Natural killer cell (primary cell): ENCODE measurements at regions not wholly inside any gene's neighbourhood (a gene's known extent, or its start where the extent isn't known, plus 50 kb on each side); places are given as distances from the start of the nearest gene placed in this dataset.

ENCODE experiments used
- ATAC-seq, 3 donors: fragments of 150-1000 bp in 2 of 3; fragments of 200-7000 bp in 1 of 3; cut with Tn5 transposase; 1 replicate in 1 of 3; 2 replicates in 2 of 3; pipeline ENCODE4 v1.10.0; 2021; ENCODE audit warnings: mild to moderate bottlenecking in 2 of 3, moderate library complexity in 2 of 3
- DNase-seq, 2 donors: peaks; one replicate each; pipeline versions ENCODE4 v3.0.0 to v3.0.0-alpha.2; 2013 to 2021; ENCODE audit warnings: mixed read lengths in 1 of 2
- H3K27ac ChIP-seq: one replicate; pipeline ENCODE4 v1.5.1; 2013; ENCODE audit warnings: mild to moderate bottlenecking, low read length
- H3K27me3 ChIP-seq: one replicate; pipeline ENCODE4 v1.6.1; 2013; ENCODE audit warnings: low read length; ENCODE audit not compliant: control insufficient read depth, insufficient read depth
- H3K36me3 ChIP-seq: one replicate; pipeline ENCODE4 v1.6.1; 2013; ENCODE audit warnings: low read length; ENCODE audit not compliant: control insufficient read depth, insufficient read depth
- H3K4me1 ChIP-seq: one replicate; pipeline ENCODE4 v1.6.1; 2013; ENCODE audit warnings: low read length; ENCODE audit not compliant: control insufficient read depth, insufficient read depth
- H3K4me3 ChIP-seq: one replicate; pipeline ENCODE4 v1.5.1; 2013; ENCODE audit warnings: low read length
- H3K9me3 ChIP-seq: one replicate; pipeline ENCODE4 v1.6.1; 2013; ENCODE audit warnings: low read length; ENCODE audit not compliant: control insufficient read depth, insufficient read depth
- H3K27ac Mint-ChIP-seq, 2 donors: one replicate each; pipeline ENCODE4 v1.8.0; 2022; ENCODE audit warnings: mild to moderate bottlenecking in 2 of 2, mixed read lengths in 2 of 2, moderate library complexity in 1 of 2
- H3K27me3 Mint-ChIP-seq, 2 donors: one replicate each; pipeline ENCODE4 v1.8.0; 2022; ENCODE audit warnings: low read depth in 2 of 2, mixed read lengths in 2 of 2
- H3K36me3 Mint-ChIP-seq: one replicate; pipeline ENCODE4 v1.8.0; 2022; ENCODE audit warnings: mixed read lengths
- H3K4me1 Mint-ChIP-seq, 2 donors: one replicate each; pipeline ENCODE4 v1.8.0; 2022; ENCODE audit warnings: mixed read lengths in 2 of 2
- H3K4me3 Mint-ChIP-seq: one replicate; pipeline ENCODE4 v1.8.0; 2022; ENCODE audit warnings: mild to moderate bottlenecking, moderate library complexity, mixed read lengths
- H3K9me3 Mint-ChIP-seq, 2 donors: one replicate each; pipeline ENCODE4 v1.8.0; 2022; ENCODE audit warnings: mixed read lengths in 2 of 2
- CTCF ChIP-seq: fragments of 200-600 bp; IDR thresholded peaks from one replicate; pipeline ENCODE4 v1.8.0; 2022; ENCODE audit warnings: antibody characterized with exemption
- WGBS: methylation state at CpG from one replicate; pipeline ENCODE4 v1.1.7; 2013; ENCODE audit warnings: missing lambda C conversion rate; ENCODE audit not compliant: insufficient coverage; 5-methylcytosine and 5-hydroxymethylcytosine counted together
- intact Hi-C: fragments of 100-400 bp; cut with micrococcal nuclease; formaldehyde crosslinking; loops from one replicate; pipeline ENCODE4 v1.14.2; 2022

- peaks cover 61 to 63% of the 10 kb centered on the region in 2 donors for H3K4me1 Mint-ChIP-seq
- H3K27ac Mint-ChIP-seq: peak overlapping the region in 1 of 2 donors; percentile 17
- no peaks in the 10 kb centered on the region for H3K27me3 Mint-ChIP-seq
- 98% methylated on average over 6 of the region's 6 CpGs for WGBS
- Histone ChIP-seq H3K9me3 (no peaks in the 10 kb centered on the region), H3K36me3 (no peaks in the 10 kb centered on the region), H3K4me1 (peaks cover 43% of the 10 kb centered on the region), H3K4me3 (no peak overlapping the region), H3K27ac (no peak overlapping the region), H3K27me3 (no peaks in the 10 kb centered on the region)
- H3K4me3 Mint-ChIP-seq: no peak overlapping the region
- no peak for ATAC-seq
- H3K9me3 Mint-ChIP-seq: no peaks in the 10 kb centered on the region
- intact Hi-C loops: loop anchor here (10.0 kb wide), 2 partner anchors 59 to 91 kb away; no protein-coding TSS in a partner anchor
- no peaks in the 10 kb centered on the region for H3K36me3 Mint-ChIP-seq
- DNase-seq: no peak
- no peak for TF ChIP-seq CTCF
Measured at GRCh38 chr3:177594096-177594495, 396.8 kb upstream of the TBL1XR1 start.

- Histone ChIP-seq H3K27ac (no peak overlapping the region), H3K36me3 (no peaks in the 10 kb centered on the region), H3K4me3 (no peak overlapping the region), H3K4me1 (peaks cover 36% of the 10 kb centered on the region), H3K9me3 (no peaks in the 10 kb centered on the region), H3K27me3 (no peaks in the 10 kb centered on the region)
- Mint-ChIP-seq H3K9me3 (no peaks in the 10 kb centered on the region), H3K4me1 (peaks cover 69 to 70% of the 10 kb centered on the region in 2 donors), H3K27me3 (no peaks in the 10 kb centered on the region), H3K4me3 (no peak overlapping the region), H3K27ac (no peak overlapping the region), H3K36me3 (no peaks in the 10 kb centered on the region)
- no peak for TF ChIP-seq CTCF
- intact Hi-C loops: loop anchor here (2.0 to 10.0 kb wide), 3 partner anchors 51 to 89 kb away; no protein-coding TSS in a partner anchor
- DNase-seq (no peak), ATAC-seq (no peak)
- WGBS: 81% methylated on average over 3 of the region's 4 CpGs
Measured at GRCh38 chr3:177595530-177596188, 398.4 kb upstream of the TBL1XR1 start.

- peaks cover 30% of the 10 kb centered on the region for H3K4me1 ChIP-seq
- Mint-ChIP-seq H3K27me3 (no peaks in the 10 kb centered on the region), H3K36me3 (no peaks in the 10 kb centered on the region), H3K4me3 (no peak overlapping the region), H3K9me3 (no peaks in the 10 kb centered on the region), H3K27ac (peak overlapping the region in 1 of 2 donors; percentile 94), H3K4me1 (peaks cover 69 to 70% of the 10 kb centered on the region in 2 donors)
- intact Hi-C loops: loop anchor here (2.0 to 10.0 kb wide), 3 partner anchors 50 to 88 kb away; no protein-coding TSS in a partner anchor
- ATAC-seq (no peak), DNase-seq (no peak)
- H3K36me3 ChIP-seq: no peaks in the 10 kb centered on the region
- H3K4me3 ChIP-seq: no peak overlapping the region
- WGBS: 67% methylated on average over 3 of the region's 3 CpGs
- no peak for TF ChIP-seq CTCF
- H3K27ac ChIP-seq: no peak overlapping the region
- no peaks in the 10 kb centered on the region for H3K9me3 ChIP-seq
- H3K27me3 ChIP-seq: no peaks in the 10 kb centered on the region
Measured at GRCh38 chr3:177596248-177596815, 399.1 kb upstream of the TBL1XR1 start.
